SK-N-SH (cell line): ENCODE measurements at regions not wholly inside any gene's neighbourhood (a gene's known extent, or its start where the extent isn't known, plus 50 kb on each side); places are given as distances from the start of the nearest gene placed in this dataset.

Source experiments
- EZH2phosphoT487 ChIP-seq: fragments of 200-600 bp; sonication (generic); IDR thresholded peaks from 2 replicates; pipeline ENCODE4 v1.6.1; 2017; ENCODE audit warnings: low read depth, mixed run types, mild to moderate bottlenecking, antibody characterized with exemption, moderate library complexity, borderline replicate concordance
- JUND ChIP-seq: IDR thresholded peaks from 2 replicates; pipeline ENCODE4 v1.4.0; 2012
- NFIC ChIP-seq: IDR thresholded peaks from 2 replicates; pipeline ENCODE4 v1.4.0; 2012; ENCODE audit warnings: borderline replicate concordance
- RFX5 ChIP-seq: IDR thresholded peaks from 2 replicates; pipeline ENCODE4 v1.6.1; 2012; ENCODE audit warnings: mild to moderate bottlenecking, improper control_type of control experiment, low read length
- TAF1 ChIP-seq: IDR thresholded peaks from 2 replicates; pipeline ENCODE4 v1.6.1; 2012; ENCODE audit warnings: low read depth, mild to moderate bottlenecking, low read length, moderate library complexity, borderline replicate concordance
- YY1 ChIP-seq: IDR thresholded peaks from 2 replicates; pipeline ENCODE4 v1.4.0; 2012; ENCODE audit warnings: low read depth, mild to moderate bottlenecking
- TF ChIP-seq, protein P1 (sequence below): fragments of 200-600 bp; sonication (generic); IDR thresholded peaks from 2 replicates; pipeline ENCODE4 v1.6.1; 2017; ENCODE audit warnings: antibody characterized with exemption, mild to moderate bottlenecking, moderate library complexity
- TF ChIP-seq, protein P2 (sequence below): IDR thresholded peaks from 2 replicates; pipeline ENCODE4 v1.4.0; 2012; ENCODE audit warnings: low read depth
- TF ChIP-seq, protein P3 (sequence below): IDR thresholded peaks from 2 replicates; pipeline ENCODE4 v1.6.1; 2012; ENCODE audit warnings: mild to moderate bottlenecking, low read depth, low read length, moderate library complexity

DNA sequence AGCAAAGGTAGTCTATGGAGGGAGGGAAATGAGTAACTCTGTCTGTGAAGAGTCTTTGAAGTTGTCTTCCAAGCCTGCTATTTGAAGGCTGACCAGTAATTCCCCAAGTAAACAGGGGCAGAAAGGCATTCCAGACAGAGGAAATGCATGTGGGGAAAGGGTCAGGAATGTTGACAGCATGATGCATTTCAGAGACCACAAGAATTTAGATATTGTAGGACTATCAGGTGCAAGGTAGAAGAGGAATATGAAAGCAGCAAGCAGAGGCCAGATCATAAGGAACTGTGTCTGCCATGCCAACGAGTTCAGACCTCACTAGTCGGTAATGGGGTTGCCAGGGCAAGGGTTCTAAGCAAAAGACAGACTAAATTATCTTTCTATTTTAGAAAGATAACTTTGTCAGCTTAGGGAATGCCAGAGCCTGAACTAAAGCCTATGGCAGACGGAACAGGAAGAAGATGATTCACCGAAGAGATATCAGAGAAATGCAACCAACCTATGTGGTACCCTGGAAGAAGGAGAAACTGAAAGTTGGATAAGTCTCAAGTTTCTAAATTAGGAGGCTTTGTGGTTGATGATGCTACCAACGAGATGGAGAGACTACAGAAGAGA is 327.0 kb upstream of the RORA start:
- TF ChIP-seq, protein P1, sequence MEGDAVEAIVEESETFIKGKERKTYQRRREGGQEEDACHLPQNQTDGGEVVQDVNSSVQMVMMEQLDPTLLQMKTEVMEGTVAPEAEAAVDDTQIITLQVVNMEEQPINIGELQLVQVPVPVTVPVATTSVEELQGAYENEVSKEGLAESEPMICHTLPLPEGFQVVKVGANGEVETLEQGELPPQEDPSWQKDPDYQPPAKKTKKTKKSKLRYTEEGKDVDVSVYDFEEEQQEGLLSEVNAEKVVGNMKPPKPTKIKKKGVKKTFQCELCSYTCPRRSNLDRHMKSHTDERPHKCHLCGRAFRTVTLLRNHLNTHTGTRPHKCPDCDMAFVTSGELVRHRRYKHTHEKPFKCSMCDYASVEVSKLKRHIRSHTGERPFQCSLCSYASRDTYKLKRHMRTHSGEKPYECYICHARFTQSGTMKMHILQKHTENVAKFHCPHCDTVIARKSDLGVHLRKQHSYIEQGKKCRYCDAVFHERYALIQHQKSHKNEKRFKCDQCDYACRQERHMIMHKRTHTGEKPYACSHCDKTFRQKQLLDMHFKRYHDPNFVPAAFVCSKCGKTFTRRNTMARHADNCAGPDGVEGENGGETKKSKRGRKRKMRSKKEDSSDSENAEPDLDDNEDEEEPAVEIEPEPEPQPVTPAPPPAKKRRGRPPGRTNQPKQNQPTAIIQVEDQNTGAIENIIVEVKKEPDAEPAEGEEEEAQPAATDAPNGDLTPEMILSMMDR, result no peak
- TF ChIP-seq TAF1 (no peak), RFX5 (no peak), YY1 (no peak), JUND (peak; percentile 44), NFIC (no peak; the same call in 1 of the 2 replicates), EZH2phosphoT487 (no peak)
- TF ChIP-seq, protein P2, sequence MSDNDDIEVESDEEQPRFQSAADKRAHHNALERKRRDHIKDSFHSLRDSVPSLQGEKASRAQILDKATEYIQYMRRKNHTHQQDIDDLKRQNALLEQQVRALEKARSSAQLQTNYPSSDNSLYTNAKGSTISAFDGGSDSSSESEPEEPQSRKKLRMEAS, result no peak
- TF ChIP-seq, protein P3, sequence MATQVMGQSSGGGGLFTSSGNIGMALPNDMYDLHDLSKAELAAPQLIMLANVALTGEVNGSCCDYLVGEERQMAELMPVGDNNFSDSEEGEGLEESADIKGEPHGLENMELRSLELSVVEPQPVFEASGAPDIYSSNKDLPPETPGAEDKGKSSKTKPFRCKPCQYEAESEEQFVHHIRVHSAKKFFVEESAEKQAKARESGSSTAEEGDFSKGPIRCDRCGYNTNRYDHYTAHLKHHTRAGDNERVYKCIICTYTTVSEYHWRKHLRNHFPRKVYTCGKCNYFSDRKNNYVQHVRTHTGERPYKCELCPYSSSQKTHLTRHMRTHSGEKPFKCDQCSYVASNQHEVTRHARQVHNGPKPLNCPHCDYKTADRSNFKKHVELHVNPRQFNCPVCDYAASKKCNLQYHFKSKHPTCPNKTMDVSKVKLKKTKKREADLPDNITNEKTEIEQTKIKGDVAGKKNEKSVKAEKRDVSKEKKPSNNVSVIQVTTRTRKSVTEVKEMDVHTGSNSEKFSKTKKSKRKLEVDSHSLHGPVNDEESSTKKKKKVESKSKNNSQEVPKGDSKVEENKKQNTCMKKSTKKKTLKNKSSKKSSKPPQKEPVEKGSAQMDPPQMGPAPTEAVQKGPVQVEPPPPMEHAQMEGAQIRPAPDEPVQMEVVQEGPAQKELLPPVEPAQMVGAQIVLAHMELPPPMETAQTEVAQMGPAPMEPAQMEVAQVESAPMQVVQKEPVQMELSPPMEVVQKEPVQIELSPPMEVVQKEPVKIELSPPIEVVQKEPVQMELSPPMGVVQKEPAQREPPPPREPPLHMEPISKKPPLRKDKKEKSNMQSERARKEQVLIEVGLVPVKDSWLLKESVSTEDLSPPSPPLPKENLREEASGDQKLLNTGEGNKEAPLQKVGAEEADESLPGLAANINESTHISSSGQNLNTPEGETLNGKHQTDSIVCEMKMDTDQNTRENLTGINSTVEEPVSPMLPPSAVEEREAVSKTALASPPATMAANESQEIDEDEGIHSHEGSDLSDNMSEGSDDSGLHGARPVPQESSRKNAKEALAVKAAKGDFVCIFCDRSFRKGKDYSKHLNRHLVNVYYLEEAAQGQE, result no peak
